ENCODE measurements at regions not wholly inside any gene's neighbourhood (a gene's known extent, or its start where the extent isn't known, plus 50 kb on each side); places are given as distances from the start of the nearest gene placed in this dataset.

- DNase-seq (ENCODE audit: low read depth, low spot score) = no peak
- Histone ChIP-seq H3K9ac (ENCODE audit: insufficient read length, low read depth) (no peak overlapping the region), H3K27me3 (ENCODE audit: insufficient read depth, insufficient read length) (no peaks in the 10 kb centered on the region), H3K4me3 (ENCODE audit: insufficient read length, low read depth) (no peak overlapping the region), H3K36me3 (ENCODE audit: insufficient read depth, insufficient read length, low read length) (no peaks in the 10 kb centered on the region), H3K4me1 (ENCODE audit: insufficient read depth, insufficient read length) (no peaks in the 10 kb centered on the region), H3K9me3 (ENCODE audit: insufficient read depth, low read length) (no peaks in the 10 kb centered on the region)
- TF ChIP-seq ZNF274 (IDR thresholded peaks at IDR 0.05; ENCODE audit: low read depth, low read length) = no peak
- no peak for TF ChIP-seq YY1 (IDR thresholded peaks at IDR 0.05; ENCODE audit: insufficient read depth, insufficient read length)
- no peak for TF ChIP-seq SUZ12 (IDR thresholded peaks at IDR 0.05; ENCODE audit: extremely low read depth, insufficient read depth, insufficient read length)
Measured at GRCh38 chr5:83837265-83837907, 116.7 kb upstream of the HAPLN1 start.

GRCh38 chr5:83834306-83834705, 113.7 kb upstream of the HAPLN1 start:
- H3K9me3 ChIP-seq (ENCODE audit: insufficient read depth, low read length) = no peaks in the 10 kb centered on the region
- no peak overlapping the region for H3K9ac ChIP-seq (ENCODE audit: insufficient read length, low read depth)
- H3K27me3 ChIP-seq (ENCODE audit: insufficient read depth, insufficient read length) = no peaks in the 10 kb centered on the region
- DNase-seq (ENCODE audit: low read depth, low spot score) = no peak
- no peak overlapping the region for H3K4me3 ChIP-seq (ENCODE audit: insufficient read length, low read depth)
- TF ChIP-seq YY1 (IDR thresholded peaks at IDR 0.05; ENCODE audit: insufficient read depth, insufficient read length) (no peak), ZNF274 (IDR thresholded peaks at IDR 0.05; ENCODE audit: low read depth, low read length) (no peak), SUZ12 (IDR thresholded peaks at IDR 0.05; ENCODE audit: extremely low read depth, insufficient read depth, insufficient read length) (no peak)
- no peaks in the 10 kb centered on the region for H3K36me3 ChIP-seq (ENCODE audit: insufficient read depth, insufficient read length, low read length)
- H3K4me1 ChIP-seq (ENCODE audit: insufficient read depth, insufficient read length) = no peaks in the 10 kb centered on the region

DNA sequence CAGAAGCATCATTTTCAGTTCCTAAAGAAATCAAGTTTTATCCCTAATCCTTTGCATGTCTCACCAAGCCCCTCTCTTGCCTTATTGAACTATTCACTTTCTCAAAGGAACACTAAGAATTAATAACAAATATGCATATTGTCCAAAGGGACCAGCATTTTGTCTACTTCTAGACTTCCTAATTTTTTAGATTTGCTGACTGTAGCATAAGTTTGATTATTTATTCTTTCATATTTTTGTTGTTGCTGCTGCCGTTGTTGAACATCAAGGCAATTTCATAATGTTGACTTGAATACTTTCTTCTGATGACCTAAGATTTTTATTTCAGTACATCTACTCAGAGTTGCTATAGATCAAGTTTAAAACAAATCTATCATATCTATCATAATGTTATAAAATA, 111.2 kb upstream of the HAPLN1 start:
- TF ChIP-seq YY1 (IDR thresholded peaks at IDR 0.05; ENCODE audit: insufficient read depth, insufficient read length) (no peak), SUZ12 (IDR thresholded peaks at IDR 0.05; ENCODE audit: extremely low read depth, insufficient read depth, insufficient read length) (no peak), ZNF274 (IDR thresholded peaks at IDR 0.05; ENCODE audit: low read depth, low read length) (no peak)

DNA sequence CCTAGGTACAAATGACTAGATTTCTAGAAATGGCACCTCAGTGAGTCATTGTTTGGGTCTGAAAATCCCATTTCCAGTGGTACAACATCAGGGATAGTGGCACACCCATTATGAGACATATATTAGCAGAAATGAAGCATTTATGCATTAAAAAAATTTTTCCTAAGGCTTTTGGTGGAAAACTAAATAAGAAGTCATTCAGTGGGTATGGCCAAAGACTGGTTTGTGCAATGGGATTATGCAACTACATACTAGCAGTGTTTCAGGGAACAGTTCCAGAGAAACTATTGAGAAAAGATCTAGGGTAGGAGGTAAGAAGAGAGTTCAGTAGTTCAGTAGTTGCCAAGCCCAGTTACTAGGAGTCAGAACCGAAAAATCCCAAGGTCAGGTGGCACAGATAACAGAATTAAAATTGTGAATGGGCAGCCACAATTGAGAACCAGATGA, 106.5 kb upstream of the HAPLN1 start:
- no peak for TF ChIP-seq YY1 (IDR thresholded peaks at IDR 0.05; ENCODE audit: insufficient read depth, insufficient read length)
- TF ChIP-seq ZNF274 (IDR thresholded peaks at IDR 0.05; ENCODE audit: low read depth, low read length) = no peak
- TF ChIP-seq SUZ12 (IDR thresholded peaks at IDR 0.05; ENCODE audit: extremely low read depth, insufficient read depth, insufficient read length) = no peak
- H3K4me1 ChIP-seq (ENCODE audit: insufficient read depth, insufficient read length) = no peaks in the 10 kb centered on the region
- no peak overlapping the region for H3K9ac ChIP-seq (ENCODE audit: insufficient read length, low read depth)
- H3K9me3 ChIP-seq (ENCODE audit: insufficient read depth, low read length) = no peaks in the 10 kb centered on the region
- no peaks in the 10 kb centered on the region for H3K36me3 ChIP-seq (ENCODE audit: insufficient read depth, insufficient read length, low read length)
- no peaks in the 10 kb centered on the region for H3K27me3 ChIP-seq (ENCODE audit: insufficient read depth, insufficient read length)
- no peak overlapping the region for H3K4me3 ChIP-seq (ENCODE audit: insufficient read length, low read depth)
- DNase-seq (ENCODE audit: low read depth, low spot score) = no peak

More for the DNA sequence above, 111.2 kb upstream of the HAPLN1 start:
- H3K4me1 ChIP-seq (ENCODE audit: insufficient read depth, insufficient read length) = no peaks in the 10 kb centered on the region
- no peaks in the 10 kb centered on the region for H3K27me3 ChIP-seq (ENCODE audit: insufficient read depth, insufficient read length)
- H3K4me3 ChIP-seq (ENCODE audit: insufficient read length, low read depth) = no peak overlapping the region
- no peaks in the 10 kb centered on the region for H3K36me3 ChIP-seq (ENCODE audit: insufficient read depth, insufficient read length, low read length)
- no peak for DNase-seq (ENCODE audit: low read depth, low spot score)
- no peak overlapping the region for H3K9ac ChIP-seq (ENCODE audit: insufficient read length, low read depth)
- no peaks in the 10 kb centered on the region for H3K9me3 ChIP-seq (ENCODE audit: insufficient read depth, low read length)

DNA sequence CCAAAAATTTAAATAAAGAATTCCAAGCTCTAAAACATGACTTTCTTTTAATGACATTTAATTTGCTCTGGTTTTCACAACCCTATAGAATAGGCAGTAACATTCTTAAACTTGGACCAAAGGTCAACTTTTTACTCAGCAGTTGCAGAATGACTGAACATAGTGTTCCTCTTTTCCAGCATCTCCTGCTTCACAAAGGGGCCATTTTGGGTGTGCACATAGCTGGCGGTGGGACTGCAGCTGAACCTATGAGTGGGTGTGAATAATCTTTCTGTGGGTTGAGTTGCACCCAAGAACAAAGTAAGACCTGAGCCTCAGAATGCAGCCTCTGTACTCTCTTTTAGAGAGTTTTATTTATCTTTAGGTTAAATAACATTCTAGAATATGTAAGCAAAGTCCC, 96.9 kb upstream of the HAPLN1 start:
- H3K9me3 ChIP-seq (ENCODE audit: insufficient read depth, low read length) = no peaks in the 10 kb centered on the region
- no peaks in the 10 kb centered on the region for H3K4me1 ChIP-seq (ENCODE audit: insufficient read depth, insufficient read length)
- no peaks in the 10 kb centered on the region for H3K27me3 ChIP-seq (ENCODE audit: insufficient read depth, insufficient read length)
- no peak overlapping the region for H3K4me3 ChIP-seq (ENCODE audit: insufficient read length, low read depth)
- no peak for DNase-seq (ENCODE audit: low read depth, low spot score)
- no peak for TF ChIP-seq SUZ12 (IDR thresholded peaks at IDR 0.05; ENCODE audit: extremely low read depth, insufficient read depth, insufficient read length)
- TF ChIP-seq YY1 (IDR thresholded peaks at IDR 0.05; ENCODE audit: insufficient read depth, insufficient read length) = no peak
- TF ChIP-seq ZNF274 (IDR thresholded peaks at IDR 0.05; ENCODE audit: low read depth, low read length) = no peak
- no peak overlapping the region for H3K9ac ChIP-seq (ENCODE audit: insufficient read length, low read depth)
- no peaks in the 10 kb centered on the region for H3K36me3 ChIP-seq (ENCODE audit: insufficient read depth, insufficient read length, low read length)

- Histone ChIP-seq H3K9ac (ENCODE audit: insufficient read length, low read depth) (no peak overlapping the region), H3K27me3 (ENCODE audit: insufficient read depth, insufficient read length) (no peaks in the 10 kb centered on the region), H3K36me3 (ENCODE audit: insufficient read depth, insufficient read length, low read length) (no peaks in the 10 kb centered on the region), H3K4me1 (ENCODE audit: insufficient read depth, insufficient read length) (no peaks in the 10 kb centered on the region), H3K9me3 (ENCODE audit: insufficient read depth, low read length) (no peaks in the 10 kb centered on the region), H3K4me3 (ENCODE audit: insufficient read length, low read depth) (no peak overlapping the region)
- no peak for TF ChIP-seq ZNF274 (IDR thresholded peaks at IDR 0.05; ENCODE audit: low read depth, low read length)
- no peak for TF ChIP-seq SUZ12 (IDR thresholded peaks at IDR 0.05; ENCODE audit: extremely low read depth, insufficient read depth, insufficient read length)
- TF ChIP-seq YY1 (IDR thresholded peaks at IDR 0.05; ENCODE audit: insufficient read depth, insufficient read length) = no peak
- DNase-seq (ENCODE audit: low read depth, low spot score) = no peak
Measured at GRCh38 chr5:83815661-83816060, 95.0 kb upstream of the HAPLN1 start.

GRCh38 chr5:83810511-83810910, 89.9 kb upstream of the HAPLN1 start:
- Histone ChIP-seq H3K36me3 (ENCODE audit: insufficient read depth, insufficient read length, low read length) (no peaks in the 10 kb centered on the region), H3K4me1 (ENCODE audit: insufficient read depth, insufficient read length) (no peaks in the 10 kb centered on the region), H3K27me3 (ENCODE audit: insufficient read depth, insufficient read length) (no peaks in the 10 kb centered on the region), H3K9ac (ENCODE audit: insufficient read length, low read depth) (no peak overlapping the region), H3K4me3 (ENCODE audit: insufficient read length, low read depth) (no peak overlapping the region), H3K9me3 (ENCODE audit: insufficient read depth, low read length) (no peaks in the 10 kb centered on the region)
- TF ChIP-seq SUZ12 (IDR thresholded peaks at IDR 0.05; ENCODE audit: extremely low read depth, insufficient read depth, insufficient read length) (no peak), ZNF274 (IDR thresholded peaks at IDR 0.05; ENCODE audit: low read depth, low read length) (no peak), YY1 (IDR thresholded peaks at IDR 0.05; ENCODE audit: insufficient read depth, insufficient read length) (no peak)
- DNase-seq (ENCODE audit: low read depth, low spot score) = no peak
